ENCODE measurements at regions not wholly inside any gene's neighbourhood (a gene's known extent, or its start where the extent isn't known, plus 50 kb on each side); places are given as distances from the start of the nearest gene placed in this dataset.

- Mint-ChIP-seq H3K27me3 (no peaks in the 10 kb centered on the region), H3K27ac (no peak overlapping the region)
- TF ChIP-seq, protein P1, sequence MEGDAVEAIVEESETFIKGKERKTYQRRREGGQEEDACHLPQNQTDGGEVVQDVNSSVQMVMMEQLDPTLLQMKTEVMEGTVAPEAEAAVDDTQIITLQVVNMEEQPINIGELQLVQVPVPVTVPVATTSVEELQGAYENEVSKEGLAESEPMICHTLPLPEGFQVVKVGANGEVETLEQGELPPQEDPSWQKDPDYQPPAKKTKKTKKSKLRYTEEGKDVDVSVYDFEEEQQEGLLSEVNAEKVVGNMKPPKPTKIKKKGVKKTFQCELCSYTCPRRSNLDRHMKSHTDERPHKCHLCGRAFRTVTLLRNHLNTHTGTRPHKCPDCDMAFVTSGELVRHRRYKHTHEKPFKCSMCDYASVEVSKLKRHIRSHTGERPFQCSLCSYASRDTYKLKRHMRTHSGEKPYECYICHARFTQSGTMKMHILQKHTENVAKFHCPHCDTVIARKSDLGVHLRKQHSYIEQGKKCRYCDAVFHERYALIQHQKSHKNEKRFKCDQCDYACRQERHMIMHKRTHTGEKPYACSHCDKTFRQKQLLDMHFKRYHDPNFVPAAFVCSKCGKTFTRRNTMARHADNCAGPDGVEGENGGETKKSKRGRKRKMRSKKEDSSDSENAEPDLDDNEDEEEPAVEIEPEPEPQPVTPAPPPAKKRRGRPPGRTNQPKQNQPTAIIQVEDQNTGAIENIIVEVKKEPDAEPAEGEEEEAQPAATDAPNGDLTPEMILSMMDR (IDR thresholded peaks at IDR 0.05), result no peak
These were observed 321.1 kb downstream of the NOVA1 start for GRCh38 chr14:26276757-26277156.

DNA sequence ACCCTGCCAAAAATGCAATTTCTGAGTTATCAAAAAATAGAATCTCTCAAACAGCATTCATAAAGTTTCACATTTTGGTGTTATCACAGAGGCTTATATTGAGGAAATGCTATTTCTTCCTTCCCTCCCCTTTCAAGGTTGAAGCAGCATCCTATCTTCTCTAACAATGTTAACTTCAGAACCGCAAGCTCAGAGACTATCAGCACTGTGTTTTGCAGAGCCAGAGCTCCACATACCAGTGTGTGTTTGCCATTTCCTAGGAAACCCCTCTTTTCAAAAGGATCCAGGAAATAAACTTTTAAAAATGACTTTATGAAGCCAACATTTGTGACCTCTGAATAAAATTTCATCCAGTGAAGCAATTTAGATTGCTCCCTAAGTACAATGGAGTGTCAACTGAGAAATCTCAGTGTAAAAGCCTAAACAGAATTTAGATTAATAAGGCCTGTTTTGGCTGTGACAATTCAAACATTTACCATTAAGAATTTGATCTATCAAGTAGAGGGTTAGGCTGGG lies 332.6 kb downstream of the NOVA1 start:
- ChIA-PET POLR2A (no interaction called here), CTCF (no interaction called here)
- DNase-seq, result no peak
- Mint-ChIP-seq H3K4me3 (no peak overlapping the region), H3K9me3 (peaks cover 8% of the 10 kb centered on the region), H3K27ac (no peak overlapping the region), H3K27me3 (no peaks in the 10 kb centered on the region), H3K4me1 (ENCODE audit: low read depth) (no peaks in the 10 kb centered on the region), H3K36me3 (ENCODE audit: low read depth) (no peaks in the 10 kb centered on the region)
- intact Hi-C loops (cut with micrococcal nuclease), result no loop called here
- no peak for ATAC-seq
- TF ChIP-seq, protein P1 (IDR thresholded peaks at IDR 0.05), result no peak

More at GRCh38 chr14:26276757-26277156, 321.1 kb downstream of the NOVA1 start:
- ATAC-seq, result no peak
- no peak for DNase-seq
- Mint-ChIP-seq H3K9me3 (peaks cover 20% of the 10 kb centered on the region), H3K4me1 (ENCODE audit: low read depth) (no peaks in the 10 kb centered on the region), H3K36me3 (ENCODE audit: low read depth) (no peaks in the 10 kb centered on the region), H3K4me3 (no peak overlapping the region)
- intact Hi-C loops (cut with micrococcal nuclease), result no loop called here
- ChIA-PET POLR2A (no interaction called here), CTCF (no interaction called here)

- ATAC-seq (no peak), DNase-seq (no peak)
- intact Hi-C loops (cut with micrococcal nuclease), result no loop called here
- CTCF ChIA-PET, result no interaction called here
- H3K27ac Mint-ChIP-seq, result no peak overlapping the region
- no peak overlapping the region for H3K4me3 Mint-ChIP-seq
- TF ChIP-seq, protein P1 (IDR thresholded peaks at IDR 0.05), result no peak
- no peaks in the 10 kb centered on the region for H3K36me3 Mint-ChIP-seq (ENCODE audit: low read depth)
- POLR2A ChIA-PET, result no interaction called here
- H3K27me3 Mint-ChIP-seq, result no peaks in the 10 kb centered on the region
- H3K4me1 Mint-ChIP-seq (ENCODE audit: low read depth), result no peaks in the 10 kb centered on the region
- H3K9me3 Mint-ChIP-seq, result peaks cover 6% of the 10 kb centered on the region
These were observed 336.3 kb downstream of the NOVA1 start for GRCh38 chr14:26261368-26262122.

- intact Hi-C loops (cut with micrococcal nuclease), result no loop called here
- DNase-seq (no peak), ATAC-seq (no peak)
- ChIA-PET POLR2A (no interaction called here), CTCF (no interaction called here)
- Mint-ChIP-seq H3K27me3 (no peaks in the 10 kb centered on the region), H3K9me3 (peaks cover 9% of the 10 kb centered on the region), H3K4me1 (ENCODE audit: low read depth) (no peaks in the 10 kb centered on the region), H3K27ac (no peak overlapping the region), H3K4me3 (no peak overlapping the region), H3K36me3 (ENCODE audit: low read depth) (no peaks in the 10 kb centered on the region)
- TF ChIP-seq, protein P1 (IDR thresholded peaks at IDR 0.05), result no peak
These were observed 342.6 kb downstream of the NOVA1 start for GRCh38 chr14:26255213-26255612.

DNA sequence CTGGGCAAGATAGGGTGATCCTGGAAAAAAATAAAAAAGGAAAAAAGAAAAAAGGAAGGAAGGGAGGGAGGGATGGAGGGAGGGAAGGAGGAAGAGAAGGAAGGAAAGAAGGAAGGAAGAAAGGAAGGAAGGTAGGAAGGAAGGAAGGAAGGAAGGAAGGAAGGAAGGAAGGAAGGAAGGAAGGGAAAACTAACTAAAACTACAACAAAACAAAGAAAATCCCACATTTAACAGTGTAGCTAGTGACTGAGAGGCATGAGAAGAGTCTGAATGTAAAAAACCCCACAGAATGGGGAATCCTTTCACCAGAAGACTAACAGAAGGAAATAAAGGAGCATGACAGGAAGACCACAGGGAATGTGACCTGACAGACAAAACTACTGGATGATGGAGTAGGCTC lies 345.7 kb downstream of the NOVA1 start:
- intact Hi-C loops (cut with micrococcal nuclease), result no loop called here
- ChIA-PET CTCF (no interaction called here), POLR2A (no interaction called here)
- Mint-ChIP-seq H3K4me3 (no peak overlapping the region), H3K27me3 (no peaks in the 10 kb centered on the region), H3K4me1 (ENCODE audit: low read depth) (no peaks in the 10 kb centered on the region), H3K36me3 (ENCODE audit: low read depth) (no peaks in the 10 kb centered on the region), H3K27ac (no peak overlapping the region), H3K9me3 (peaks cover 10% of the 10 kb centered on the region)
- TF ChIP-seq, protein P1 (IDR thresholded peaks at IDR 0.05), result no peak
- DNase-seq (no peak), ATAC-seq (no peak)
